ENCODE measurements at regions not wholly inside any gene's neighbourhood (a gene's known extent, or its start where the extent isn't known, plus 50 kb on each side); places are given as distances from the start of the nearest gene placed in this dataset.

DNA sequence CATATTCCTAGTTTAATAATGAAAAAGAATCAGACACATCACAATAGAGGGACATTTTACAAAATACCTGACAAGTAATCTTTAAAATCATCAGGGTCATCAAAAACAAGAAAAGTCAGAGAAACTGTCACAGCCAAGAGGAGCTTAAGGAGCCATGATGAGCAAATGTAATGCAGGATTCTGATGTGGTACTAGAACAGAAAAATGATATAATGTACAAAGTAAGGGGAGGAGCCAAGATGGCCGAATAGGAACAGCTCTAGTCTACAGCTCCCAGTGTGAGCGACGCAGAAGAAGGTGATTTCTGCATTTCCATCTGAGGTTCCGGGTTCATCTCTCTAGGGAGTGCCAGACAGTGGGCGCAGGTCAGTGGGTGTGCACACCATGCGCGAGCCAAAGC is 198.0 kb upstream of the FAT3 start:
- TF ChIP-seq REST (IDR thresholded peaks at IDR 0.05; ENCODE audit: insufficient read depth in 1 of 2, low read depth in 2 of 2, low read length in 2 of 2) = no peak
- TF ChIP-seq TAF1 (IDR thresholded peaks at IDR 0.05; ENCODE audit: borderline replicate concordance, insufficient read depth, low read length) = no peak
- no peak for TF ChIP-seq POLR2AphosphoS5 (IDR thresholded peaks at IDR 0.05; ENCODE audit: low read depth, low read length)
- no peak for TF ChIP-seq FOXP2 (optimal IDR thresholded peaks at IDR 0.05; ENCODE audit: borderline replicate concordance, extremely low read depth, extremely low read length, insufficient read depth)
- no peak for TF ChIP-seq SIN3A (IDR thresholded peaks at IDR 0.05; ENCODE audit: borderline replicate concordance, insufficient read depth, low read length)

DNA sequence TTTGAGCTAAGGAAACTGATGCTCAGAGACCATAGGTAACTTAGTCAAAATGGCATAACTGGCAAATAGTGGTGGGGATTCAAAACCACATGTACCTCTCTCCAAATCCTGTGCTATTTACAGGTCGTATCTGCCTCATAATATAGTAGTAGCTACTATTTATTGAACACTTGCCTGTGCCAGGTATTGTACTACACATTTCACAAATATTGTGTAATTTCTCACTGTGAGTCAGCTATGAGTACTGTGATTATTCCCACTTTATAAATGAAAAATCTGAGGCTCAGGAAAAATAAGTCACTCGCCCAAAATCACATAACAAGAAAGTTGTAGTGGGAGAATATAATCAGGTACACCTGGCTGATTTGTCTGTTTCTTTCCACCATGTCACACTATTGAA is 199.8 kb upstream of the FAT3 start:
- TF ChIP-seq FOXP2 (optimal IDR thresholded peaks at IDR 0.05; ENCODE audit: borderline replicate concordance, extremely low read depth, extremely low read length, insufficient read depth) = no peak
- TF ChIP-seq POLR2AphosphoS5 (IDR thresholded peaks at IDR 0.05; ENCODE audit: low read depth, low read length) = no peak
- TF ChIP-seq REST (IDR thresholded peaks at IDR 0.05; ENCODE audit: insufficient read depth in 1 of 2, low read depth in 2 of 2, low read length in 2 of 2) = no peak
- TF ChIP-seq SIN3A (IDR thresholded peaks at IDR 0.05; ENCODE audit: borderline replicate concordance, insufficient read depth, low read length) = no peak
- no peak for TF ChIP-seq TAF1 (IDR thresholded peaks at IDR 0.05; ENCODE audit: borderline replicate concordance, insufficient read depth, low read length)

DNA sequence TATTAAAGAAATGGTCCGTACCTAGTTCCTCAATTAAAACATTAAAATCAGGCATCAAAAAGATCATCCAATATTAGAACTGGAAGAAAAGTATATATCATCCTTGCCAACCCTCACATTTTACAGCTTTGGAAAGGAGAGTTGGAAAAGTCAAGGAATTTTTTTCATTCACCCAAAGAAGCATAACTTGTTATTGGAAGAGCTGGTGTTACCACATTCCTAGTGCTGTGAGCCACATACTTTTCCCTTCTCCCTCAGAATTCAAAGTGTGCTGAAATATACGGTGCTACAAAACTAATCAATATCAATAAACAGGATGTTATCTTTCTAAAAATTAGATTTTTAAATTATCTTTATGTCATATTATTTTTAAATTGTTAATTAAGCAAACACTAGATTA is 202.1 kb upstream of the FAT3 start:
- no peak for TF ChIP-seq TAF1 (IDR thresholded peaks at IDR 0.05; ENCODE audit: borderline replicate concordance, insufficient read depth, low read length)
- TF ChIP-seq POLR2AphosphoS5 (IDR thresholded peaks at IDR 0.05; ENCODE audit: low read depth, low read length) = no peak
- no peak for TF ChIP-seq SIN3A (IDR thresholded peaks at IDR 0.05; ENCODE audit: borderline replicate concordance, insufficient read depth, low read length)
- no peak for TF ChIP-seq REST (IDR thresholded peaks at IDR 0.05; ENCODE audit: insufficient read depth in 1 of 2, low read depth in 2 of 2, low read length in 2 of 2)
- TF ChIP-seq FOXP2 (optimal IDR thresholded peaks at IDR 0.05; ENCODE audit: borderline replicate concordance, extremely low read depth, extremely low read length, insufficient read depth) = no peak

DNA sequence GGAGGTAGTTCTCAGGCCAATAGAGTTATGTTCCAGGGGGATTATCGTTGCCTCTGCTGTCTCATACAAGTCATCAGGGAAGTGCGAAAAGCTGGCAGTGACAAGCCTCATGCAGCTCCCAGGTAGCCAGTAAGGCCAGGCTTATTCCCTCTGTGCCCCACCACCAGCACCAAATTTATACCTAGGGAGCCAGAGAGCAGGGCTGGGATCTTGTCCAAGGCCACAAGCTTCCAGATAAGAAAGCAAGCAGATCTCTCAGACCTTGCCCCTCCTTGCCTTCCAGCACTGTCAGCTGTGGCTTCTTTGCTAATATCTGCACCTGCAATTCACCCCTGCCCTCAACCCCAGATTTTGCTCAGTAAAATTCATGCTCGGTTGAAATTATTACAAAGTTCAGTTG is 206.3 kb upstream of the FAT3 start:
- no peak for TF ChIP-seq FOXP2 (optimal IDR thresholded peaks at IDR 0.05; ENCODE audit: borderline replicate concordance, extremely low read depth, extremely low read length, insufficient read depth)
- no peak for TF ChIP-seq POLR2AphosphoS5 (IDR thresholded peaks at IDR 0.05; ENCODE audit: low read depth, low read length)
- TF ChIP-seq REST (IDR thresholded peaks at IDR 0.05; ENCODE audit: insufficient read depth in 1 of 2, low read depth in 2 of 2, low read length in 2 of 2) = no peak
- TF ChIP-seq SIN3A (IDR thresholded peaks at IDR 0.05; ENCODE audit: borderline replicate concordance, insufficient read depth, low read length) = no peak
- TF ChIP-seq TAF1 (IDR thresholded peaks at IDR 0.05; ENCODE audit: borderline replicate concordance, insufficient read depth, low read length) = no peak

DNA sequence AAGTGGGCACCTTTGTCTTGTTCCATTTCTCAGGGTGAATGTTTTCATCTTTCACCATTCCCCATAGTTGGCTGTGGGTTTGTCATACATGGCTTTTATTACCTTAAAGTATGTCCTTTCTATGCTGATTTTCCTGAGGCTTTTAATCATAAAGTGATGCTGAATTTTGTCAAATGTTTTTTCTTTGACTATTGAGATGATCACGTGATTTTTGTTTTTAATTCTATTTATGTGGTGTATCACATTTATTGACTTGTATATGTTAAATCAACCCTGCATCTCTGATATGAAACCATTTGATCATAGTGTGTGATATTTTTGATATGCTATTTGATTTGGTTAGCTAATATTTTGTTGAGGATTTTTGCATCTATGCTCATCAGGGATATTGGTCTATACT is 216.4 kb upstream of the FAT3 start:
- no peak for TF ChIP-seq POLR2AphosphoS5 (IDR thresholded peaks at IDR 0.05; ENCODE audit: low read depth, low read length)
- no peak for TF ChIP-seq FOXP2 (optimal IDR thresholded peaks at IDR 0.05; ENCODE audit: borderline replicate concordance, extremely low read depth, extremely low read length, insufficient read depth)
- no peak for TF ChIP-seq TAF1 (IDR thresholded peaks at IDR 0.05; ENCODE audit: borderline replicate concordance, insufficient read depth, low read length)
